GM18498 (cell line): ENCODE measurements at regions not wholly inside any gene's neighbourhood (a gene's known extent, or its start where the extent isn't known, plus 50 kb on each side); places are given as distances from the start of the nearest gene placed in this dataset.

Source experiments
- ATAC-seq: cut with Tn5 transposase; IDR thresholded peaks from one replicate; pipeline ENCODE4 v1.9.1; 2021; ENCODE audit warnings: mild to moderate bottlenecking, moderate library complexity; ENCODE audit not compliant: unreplicated experiment

DNA sequence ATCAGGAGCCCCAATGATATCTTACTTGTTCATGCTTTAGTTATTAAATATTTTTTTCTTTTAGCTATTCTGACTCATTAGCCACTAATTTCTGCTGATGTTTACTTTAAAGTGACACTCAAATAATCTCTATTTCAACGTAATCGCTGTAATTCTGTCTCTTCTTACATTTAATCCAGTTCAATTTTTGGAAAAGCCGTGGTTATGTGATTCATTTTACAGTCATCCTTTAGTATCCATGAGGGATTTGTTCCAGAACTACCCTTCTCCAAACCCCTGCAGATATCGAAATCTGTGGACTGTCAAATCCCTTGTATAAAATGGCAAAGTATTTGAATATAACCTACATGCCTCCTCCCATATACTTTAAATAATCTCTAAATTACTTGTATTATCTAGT, 1103.4 kb downstream of the LRFN5 start:
- no peak for ATAC-seq

DNA sequence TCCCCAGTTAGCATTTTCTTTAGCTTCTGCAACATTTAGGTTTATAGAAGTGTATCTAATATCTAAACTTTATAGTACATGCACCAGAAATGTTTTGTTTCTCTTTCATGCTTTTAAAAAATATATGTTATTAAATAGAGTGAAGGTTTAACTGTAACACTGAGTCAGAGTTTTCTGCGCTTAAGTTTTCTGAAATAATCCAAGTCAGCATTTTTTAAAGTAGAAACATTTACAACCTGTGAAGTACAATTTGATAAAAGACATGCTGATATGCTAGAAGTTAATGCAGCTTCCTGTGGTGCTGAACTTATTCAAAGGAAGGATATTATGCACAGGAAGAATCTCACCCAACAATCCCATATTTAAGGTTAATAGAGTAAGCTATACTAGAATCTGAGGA, 1096.8 kb downstream of the LRFN5 start:
- ATAC-seq: no peak

DNA sequence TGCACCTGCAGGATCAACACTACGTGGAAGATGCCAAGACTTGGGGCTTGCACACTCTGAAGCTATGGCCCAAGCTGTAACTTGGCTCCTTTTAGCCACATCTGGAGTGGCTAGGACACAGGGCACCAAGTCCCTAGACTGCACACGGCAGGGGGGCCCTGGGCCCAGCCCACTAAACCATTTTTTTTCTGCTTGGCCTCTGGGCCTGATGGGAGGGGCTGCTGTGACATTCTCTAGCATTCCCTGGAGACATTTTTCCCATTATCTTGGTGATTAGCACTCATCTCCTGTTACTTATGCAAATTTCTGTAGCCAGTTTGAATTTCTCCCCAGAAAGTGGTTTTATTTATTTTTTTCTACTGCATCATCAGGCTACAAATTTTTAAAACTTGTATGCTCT, 1080.7 kb downstream of the LRFN5 start:
- ATAC-seq: no peak

DNA sequence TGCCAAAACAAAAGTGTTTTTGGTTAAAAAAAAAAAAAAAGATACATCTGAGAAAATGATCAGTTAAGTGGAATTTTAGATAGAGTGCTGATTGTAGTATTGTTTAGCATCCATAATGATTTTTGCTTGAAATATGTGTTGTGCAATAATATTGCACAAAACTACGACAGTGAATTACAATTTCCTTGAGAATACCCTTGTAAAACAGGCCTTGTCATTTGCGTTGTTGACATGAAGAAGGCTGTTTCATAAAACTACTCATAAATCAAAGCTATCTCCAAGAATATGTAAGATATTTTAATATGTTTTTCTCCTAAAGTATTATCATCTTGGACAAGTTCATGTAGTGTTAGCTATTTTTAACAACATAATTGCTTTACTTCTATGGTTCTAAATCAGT, 1077.0 kb downstream of the LRFN5 start:
- ATAC-seq: no peak

DNA sequence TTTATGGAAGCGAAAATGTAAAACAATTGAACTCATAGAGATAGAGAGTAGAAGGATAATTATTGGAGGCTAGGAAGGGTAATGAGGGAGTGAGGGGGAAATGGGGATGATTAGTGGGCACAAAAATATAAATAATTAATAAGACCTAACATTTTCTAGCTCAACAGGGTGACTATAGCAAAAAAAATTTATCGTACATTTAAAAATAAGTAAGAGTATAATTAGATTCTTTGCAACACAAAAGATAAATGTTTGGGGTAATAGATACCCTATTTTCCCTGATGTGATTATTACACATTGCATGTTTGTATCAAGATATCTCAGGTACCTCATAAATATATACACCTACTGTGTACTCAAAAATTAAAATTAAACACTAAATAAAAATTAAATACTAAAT, 1070.0 kb downstream of the LRFN5 start:
- ATAC-seq: no peak

DNA sequence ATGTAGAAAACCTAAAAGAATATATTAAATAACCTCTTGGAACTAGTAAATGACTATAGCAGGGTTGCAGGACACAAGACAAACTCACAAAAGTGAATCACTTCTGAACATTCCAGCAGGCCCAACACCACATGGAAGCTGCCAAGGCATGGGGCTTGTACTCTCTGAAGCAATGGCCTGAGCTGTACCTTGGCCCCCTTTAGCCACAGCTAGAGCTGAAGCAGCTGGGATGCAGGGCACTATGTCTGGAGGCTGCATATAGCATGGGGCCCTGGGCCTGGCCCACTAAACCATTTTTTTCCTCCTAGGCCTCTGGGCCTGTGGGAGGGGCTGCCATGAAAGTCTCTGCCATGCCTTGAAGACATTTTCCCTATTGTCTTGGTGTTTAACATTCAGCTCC, 1067.3 kb downstream of the LRFN5 start:
- no peak for ATAC-seq

DNA sequence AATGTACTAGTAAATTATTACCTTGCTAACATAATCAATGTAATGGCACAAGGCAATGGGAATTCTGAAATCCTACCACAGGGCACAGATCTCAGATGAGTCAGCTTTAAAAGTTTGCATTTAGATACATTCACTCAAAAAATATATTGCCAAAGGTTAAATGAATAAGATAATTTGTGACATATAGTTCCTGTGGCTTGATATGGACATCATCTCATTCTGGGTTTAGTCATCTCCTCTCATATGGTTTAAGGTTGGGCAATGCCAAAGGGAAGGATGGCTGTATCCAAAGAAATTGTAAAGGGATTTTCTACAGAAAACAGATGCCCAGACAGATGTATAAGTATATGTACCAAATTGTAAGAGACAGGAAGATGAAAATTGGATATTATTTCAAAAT, 1065.0 kb downstream of the LRFN5 start:
- no peak for ATAC-seq

DNA sequence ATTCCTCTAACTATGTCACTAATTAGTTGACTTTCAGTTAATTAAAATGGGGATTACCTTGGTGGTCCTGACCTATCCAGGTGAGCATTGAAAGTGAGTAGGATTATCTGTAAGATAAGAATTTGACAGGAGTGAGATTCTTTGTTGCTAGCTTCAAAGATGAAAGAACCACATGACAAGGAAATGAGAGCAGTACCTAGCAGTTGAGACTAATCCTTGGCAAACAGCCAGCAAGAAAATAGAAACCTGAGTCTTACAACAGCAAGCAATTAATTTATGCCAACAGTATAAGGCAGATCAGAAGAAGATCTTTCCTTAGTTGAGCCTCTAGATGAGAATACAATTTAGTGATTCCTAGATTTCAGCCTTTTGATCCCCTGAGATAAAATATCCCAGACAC, 1058.4 kb downstream of the LRFN5 start:
- peak; percentile 60 for ATAC-seq

DNA sequence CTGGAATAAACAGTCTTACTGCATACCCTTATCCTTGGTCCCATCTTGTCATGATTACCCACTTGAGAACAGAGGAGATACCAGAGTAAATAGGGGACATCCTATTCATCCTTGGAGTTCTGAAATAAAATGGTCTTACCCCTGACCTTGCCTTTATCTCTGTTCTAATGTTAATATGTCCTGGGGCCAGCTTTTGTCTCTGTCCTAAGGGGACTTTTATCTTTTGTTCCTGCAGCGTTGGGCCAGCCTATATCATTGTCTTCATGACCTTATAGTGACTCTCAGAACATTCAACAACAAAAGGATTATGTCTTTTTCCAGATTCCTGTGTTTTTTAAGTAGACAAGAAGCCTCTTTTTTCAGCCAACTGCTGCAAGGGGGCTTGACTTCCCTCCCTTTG, 1057.5 kb downstream of the LRFN5 start:
- ATAC-seq: no peak

DNA sequence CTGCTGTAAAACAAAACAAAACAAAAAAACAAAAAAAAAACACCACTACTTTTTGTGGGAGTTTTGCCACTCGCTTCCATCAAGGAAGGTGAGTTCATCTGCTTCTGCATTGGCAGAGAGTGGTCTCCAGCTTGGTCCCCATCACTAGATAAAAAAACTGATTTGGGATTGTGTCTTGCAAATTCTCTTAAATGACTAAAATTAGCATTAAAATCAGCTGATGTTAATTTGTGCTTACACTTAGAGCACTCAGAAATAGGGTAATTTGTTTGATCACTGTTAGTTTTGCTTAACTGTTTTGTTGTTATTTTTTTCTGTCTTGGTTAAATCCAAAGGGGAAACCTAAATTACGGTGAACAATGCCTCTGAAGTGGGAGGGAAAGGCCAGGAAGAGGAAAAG, 1048.0 kb downstream of the LRFN5 start:
- no peak for ATAC-seq

DNA sequence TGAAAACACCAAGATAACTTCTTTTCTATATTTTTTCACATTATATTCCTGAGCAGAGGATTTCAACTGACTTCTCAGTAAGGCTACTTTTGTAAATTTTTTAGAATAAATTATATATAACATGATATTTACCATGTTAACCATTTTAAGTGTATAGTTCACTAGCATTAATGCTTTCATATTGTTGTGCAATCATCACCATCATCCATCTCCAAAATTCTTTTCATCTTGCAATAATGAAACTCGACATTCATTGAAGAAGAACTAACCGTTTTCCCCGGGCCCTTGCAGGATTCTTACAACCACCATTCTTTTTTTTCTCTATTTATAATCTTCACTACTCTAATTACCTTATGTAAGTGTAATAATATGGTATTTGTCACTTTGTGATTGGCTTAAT, 1036.1 kb downstream of the LRFN5 start:
- ATAC-seq: no peak

DNA sequence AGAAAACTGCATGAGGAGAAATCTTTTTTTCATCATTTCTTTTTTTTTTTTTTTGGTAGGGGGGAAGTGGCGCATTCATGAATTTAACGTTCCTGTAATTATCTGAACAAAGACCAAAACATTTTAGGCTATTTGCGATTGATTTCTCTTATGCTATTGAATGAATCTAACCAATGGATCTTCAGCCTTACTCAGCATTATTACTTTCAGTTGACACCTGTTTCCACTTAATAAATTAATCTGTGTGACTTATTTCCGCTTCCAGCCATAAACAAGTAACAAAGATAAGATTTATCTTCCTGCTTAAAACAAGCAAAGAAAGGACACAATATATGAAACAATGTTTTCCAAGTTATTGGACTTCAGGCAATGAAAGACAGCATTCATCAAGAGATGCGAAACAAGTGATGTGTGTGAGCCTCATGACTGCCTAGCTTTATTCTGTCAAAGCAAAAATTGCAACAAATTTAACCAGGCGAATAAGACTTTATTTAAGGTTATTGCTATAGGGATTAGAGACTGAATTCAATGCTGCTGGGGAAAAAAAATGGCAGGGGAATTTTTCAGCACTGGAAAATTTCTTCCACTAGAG, 1026.9 kb downstream of the LRFN5 start:
- no peak for ATAC-seq

DNA sequence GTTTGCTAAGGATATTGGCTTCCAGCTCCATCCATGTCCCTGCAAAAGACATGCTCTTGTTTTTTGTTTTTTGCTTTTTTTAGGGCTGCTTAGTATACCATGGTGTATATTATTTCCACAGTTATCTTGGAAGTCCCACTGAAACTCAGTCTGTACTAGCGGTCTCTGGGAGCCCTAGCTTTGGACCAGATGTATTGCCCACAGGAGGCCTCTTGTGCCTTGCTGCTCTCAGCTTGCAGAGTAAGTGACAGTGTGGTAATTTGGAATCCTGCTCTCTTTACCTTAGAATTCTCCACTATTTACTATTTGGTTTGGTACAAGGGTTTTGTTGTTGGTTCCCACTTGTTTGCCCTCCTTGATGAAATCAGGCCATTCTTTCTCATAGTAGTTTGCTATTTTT, 1022.9 kb downstream of the LRFN5 start:
- no peak for ATAC-seq

DNA sequence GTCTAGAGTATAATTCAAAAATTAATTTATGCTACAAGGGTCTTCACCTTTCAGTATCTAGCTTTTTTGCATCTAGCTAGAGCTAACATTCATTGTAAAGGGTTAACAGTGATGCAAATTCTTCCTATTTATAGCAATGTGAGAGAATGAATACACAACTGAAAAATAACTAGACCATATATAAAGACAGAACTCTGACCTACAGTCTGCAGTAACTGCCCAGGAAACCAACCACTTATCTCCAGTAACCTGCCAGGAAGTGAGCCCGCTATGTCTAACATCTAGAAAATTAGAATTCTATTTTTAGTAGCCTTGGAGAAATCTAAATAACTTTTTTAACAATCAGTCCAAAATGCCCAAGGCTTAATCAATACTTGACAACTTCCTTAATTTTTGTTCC, 1021.9 kb downstream of the LRFN5 start:
- ATAC-seq: peak; percentile 50

DNA sequence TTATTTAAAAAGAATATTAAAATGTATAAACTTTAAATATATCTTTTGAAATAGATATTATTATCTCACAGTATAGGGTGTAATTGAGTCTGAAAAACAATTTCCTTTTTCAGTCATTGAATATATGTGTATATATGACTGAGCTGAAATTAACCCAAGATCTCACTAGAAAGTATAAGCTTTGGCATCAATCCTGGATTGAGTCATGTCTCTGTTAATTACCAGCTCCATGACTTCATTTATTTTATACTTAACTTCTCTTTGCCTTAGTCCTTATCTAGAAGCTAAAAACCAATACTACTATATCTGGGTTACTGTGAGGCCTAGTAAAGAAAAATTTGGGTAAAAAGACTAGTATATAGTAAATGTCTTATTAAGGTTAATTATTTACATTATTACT, 1020.3 kb downstream of the LRFN5 start:
- no peak for ATAC-seq

DNA sequence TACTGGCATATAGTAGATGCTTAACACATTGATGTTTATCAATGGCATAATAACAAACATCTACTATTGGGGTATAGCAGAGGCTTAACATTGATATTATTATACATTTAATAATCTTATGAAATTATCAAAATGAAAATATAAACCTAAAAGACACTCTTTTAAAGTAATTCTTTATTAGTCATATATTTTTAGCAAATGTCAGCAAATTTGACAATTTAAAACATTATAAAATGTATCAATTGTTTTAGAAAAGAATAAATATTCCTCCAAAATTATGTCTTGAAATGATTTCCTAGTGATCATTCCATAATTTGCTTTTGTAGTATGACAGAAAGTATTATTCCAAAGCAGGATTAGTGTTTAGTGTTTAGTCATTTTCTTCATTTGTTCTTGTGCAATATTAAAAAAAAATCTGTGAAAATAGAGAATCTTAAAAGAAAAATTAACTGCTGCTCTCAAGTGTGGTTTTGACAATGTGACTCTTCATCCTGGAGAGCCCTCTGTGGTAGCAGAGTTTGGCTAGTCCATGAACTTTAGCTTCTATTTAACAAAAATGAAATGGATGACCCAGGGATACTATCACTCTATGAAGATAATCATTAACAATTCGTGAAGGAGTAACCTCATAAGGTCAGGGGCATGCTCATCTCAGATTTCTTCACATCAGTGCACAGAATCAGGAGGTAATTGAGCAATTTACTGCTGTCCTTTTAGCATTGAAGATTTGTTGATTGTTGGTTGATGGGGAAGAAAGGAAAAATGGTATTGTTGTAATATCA, 1018.5 kb downstream of the LRFN5 start:
- no peak for ATAC-seq

DNA sequence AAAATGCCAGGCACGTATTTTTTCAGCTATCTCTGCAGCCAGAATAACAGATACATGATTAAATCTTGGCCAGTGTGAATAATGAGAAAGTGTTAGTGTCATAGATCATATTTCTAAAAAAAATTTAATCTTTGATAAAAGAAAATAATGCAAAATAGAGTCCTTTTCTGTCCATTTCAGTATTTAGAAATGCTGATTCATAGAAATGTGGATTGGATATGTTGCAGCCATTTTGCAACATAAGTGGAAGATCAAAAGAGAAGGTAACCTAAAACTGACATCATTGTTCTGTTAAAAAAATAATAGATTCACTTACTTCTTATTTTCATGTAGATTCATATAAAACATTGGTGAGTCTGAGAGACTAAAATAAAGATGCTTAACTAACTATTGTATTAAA, 1010.3 kb downstream of the LRFN5 start:
- no peak for ATAC-seq

DNA sequence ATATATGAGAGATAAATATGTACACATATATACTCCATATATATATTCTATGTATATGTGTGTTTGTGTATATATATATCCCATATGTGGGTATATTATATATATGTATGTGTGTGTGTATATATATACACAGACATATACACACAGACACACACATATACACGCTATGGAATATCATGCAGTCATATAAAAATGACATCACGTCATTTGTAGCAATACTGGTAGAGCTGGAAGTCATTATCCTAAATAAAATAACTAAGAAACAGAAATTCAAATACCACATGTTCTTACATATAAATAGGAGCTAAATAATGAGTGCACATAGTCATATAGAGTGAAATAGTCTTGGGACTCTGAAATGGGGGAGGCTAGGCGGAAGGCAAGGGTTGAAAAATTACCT, 1000.2 kb downstream of the LRFN5 start:
- ATAC-seq: no peak

DNA sequence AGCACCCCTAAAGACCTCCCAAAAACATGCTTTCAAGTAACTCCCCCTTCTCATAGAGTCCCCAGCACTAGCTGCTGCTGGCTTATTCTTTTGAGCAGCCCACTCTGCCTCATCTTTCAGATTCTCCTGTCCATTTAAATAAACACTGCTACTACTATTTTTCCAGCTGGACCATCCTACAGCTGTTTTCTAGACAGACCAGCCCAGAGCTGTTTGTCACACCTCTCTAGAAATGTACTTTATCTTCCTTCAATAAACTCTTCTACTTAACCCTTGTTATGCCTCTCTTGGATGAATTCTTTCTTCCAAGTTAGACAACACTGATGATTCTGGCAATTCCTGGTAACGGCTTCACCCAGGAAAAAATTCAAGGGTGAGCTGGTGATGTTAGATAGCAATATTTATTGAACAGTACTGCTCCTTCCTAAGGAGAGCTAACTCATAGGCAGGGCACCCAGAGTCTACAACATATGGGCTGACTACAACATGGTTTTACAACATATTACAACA, 995.7 kb downstream of the LRFN5 start:
- no peak for ATAC-seq

DNA sequence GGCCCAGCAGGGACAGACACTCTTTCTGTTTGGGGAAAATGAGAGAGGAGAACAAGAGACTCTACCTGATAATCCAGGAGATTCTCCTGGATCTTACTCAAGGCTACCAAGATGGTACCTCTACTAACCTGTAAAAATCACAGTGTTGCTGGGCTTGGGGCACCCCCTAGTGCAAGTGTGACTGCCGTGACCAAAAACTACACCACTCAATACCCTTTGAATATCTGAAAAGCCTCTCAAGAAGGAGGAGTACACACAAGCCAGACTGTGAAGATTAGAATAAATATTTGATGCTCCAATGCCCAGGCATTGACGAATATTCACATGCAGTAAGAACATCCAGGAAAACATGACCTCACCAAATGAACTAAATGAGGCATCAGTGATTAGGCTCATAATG, 965.4 kb downstream of the LRFN5 start:
- ATAC-seq: no peak

DNA sequence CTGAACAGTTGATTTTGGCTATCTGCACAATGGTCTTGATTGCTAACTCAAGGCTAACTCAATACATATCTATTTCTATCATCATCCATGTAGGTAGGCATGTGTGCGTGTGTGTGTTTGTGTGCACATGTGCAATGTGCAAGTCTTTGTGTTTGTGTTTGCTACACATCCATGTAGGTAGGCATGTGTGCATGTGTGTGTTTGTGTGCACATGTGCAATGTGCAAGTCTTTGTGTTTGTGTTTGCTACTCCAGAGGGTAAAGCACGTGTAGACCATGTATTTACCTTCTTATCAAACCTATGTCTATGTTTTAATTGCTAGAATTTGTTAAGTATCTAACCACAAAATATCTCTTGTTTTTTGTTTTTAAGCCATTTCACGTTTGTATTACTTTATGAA, 962.6 kb downstream of the LRFN5 start:
- no peak for ATAC-seq

DNA sequence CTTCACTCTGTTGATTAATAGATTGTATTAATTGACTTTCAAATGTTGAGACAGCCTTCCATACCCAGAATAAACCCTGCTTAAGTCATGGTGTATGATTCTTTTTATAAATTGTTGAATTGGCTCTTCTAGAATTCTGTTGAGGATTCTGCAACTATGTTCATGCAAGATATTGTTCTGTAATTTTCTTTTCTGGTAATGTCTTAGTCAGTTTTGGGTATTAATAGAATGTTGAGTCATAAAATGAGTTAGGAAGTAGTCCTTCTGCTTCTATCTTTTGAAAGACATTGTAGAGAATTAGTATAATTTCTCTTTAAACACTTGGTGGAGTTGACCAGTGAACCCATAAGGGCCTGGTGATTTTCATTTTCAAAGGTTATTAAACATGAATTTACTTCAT, 958.9 kb downstream of the LRFN5 start:
- no peak for ATAC-seq

DNA sequence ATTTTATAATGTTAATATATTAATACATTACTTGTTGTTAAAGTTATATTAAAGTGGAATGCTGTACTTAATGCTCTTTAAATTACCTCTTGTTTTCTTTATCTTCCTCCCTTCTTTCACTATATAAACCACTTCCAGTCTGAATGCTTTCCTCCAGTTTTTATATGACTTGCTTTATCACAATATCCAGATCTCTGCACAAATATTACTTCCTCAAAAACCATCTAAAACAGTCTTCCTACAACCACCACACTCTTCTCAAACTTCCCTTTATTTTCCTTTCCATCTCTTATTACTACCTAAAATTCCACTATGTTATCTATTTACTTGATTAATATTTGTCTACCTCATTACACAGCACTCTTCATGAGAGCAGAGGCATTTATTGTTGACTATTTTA, 956.6 kb downstream of the LRFN5 start:
- no peak for ATAC-seq
